ENCODE measurements at regions not wholly inside any gene's neighbourhood (a gene's known extent, or its start where the extent isn't known, plus 50 kb on each side); places are given as distances from the start of the nearest gene placed in this dataset.

- no peaks in the 10 kb centered on the region for H3K9me3 Mint-ChIP-seq
- no peaks in the 10 kb centered on the region for H3K27me3 Mint-ChIP-seq (ENCODE audit: low read depth)
- ChIA-PET POLR2A (no interaction called here), CTCF (no interaction called here)
- peaks cover 11% of the 10 kb centered on the region for H3K4me1 Mint-ChIP-seq
- DNase-seq (ENCODE audit: low spot score) (no peak), ATAC-seq (no peak)
- no peak overlapping the region for H3K27ac Mint-ChIP-seq
- no peak overlapping the region for H3K4me3 Mint-ChIP-seq
- TF ChIP-seq TCF7 (CRISPR knock-in tag; IDR thresholded peaks at IDR 0.05; ENCODE audit: low read depth): no peak
- TF ChIP-seq MYBL2 (CRISPR knock-in tag; IDR thresholded peaks at IDR 0.05): no peak
- TF ChIP-seq, protein P1, sequence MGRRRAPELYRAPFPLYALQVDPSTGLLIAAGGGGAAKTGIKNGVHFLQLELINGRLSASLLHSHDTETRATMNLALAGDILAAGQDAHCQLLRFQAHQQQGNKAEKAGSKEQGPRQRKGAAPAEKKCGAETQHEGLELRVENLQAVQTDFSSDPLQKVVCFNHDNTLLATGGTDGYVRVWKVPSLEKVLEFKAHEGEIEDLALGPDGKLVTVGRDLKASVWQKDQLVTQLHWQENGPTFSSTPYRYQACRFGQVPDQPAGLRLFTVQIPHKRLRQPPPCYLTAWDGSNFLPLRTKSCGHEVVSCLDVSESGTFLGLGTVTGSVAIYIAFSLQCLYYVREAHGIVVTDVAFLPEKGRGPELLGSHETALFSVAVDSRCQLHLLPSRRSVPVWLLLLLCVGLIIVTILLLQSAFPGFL (CRISPR knock-in tag; IDR thresholded peaks at IDR 0.05; ENCODE audit: borderline replicate concordance): no peak
- no peak for TF ChIP-seq GTF2I (CRISPR knock-in tag; conservative IDR thresholded peaks at IDR 0.05)
- TF ChIP-seq, protein P2, sequence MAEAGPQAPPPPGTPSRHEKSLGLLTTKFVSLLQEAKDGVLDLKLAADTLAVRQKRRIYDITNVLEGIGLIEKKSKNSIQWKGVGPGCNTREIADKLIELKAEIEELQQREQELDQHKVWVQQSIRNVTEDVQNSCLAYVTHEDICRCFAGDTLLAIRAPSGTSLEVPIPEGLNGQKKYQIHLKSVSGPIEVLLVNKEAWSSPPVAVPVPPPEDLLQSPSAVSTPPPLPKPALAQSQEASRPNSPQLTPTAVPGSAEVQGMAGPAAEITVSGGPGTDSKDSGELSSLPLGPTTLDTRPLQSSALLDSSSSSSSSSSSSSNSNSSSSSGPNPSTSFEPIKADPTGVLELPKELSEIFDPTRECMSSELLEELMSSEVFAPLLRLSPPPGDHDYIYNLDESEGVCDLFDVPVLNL (CRISPR knock-in tag; IDR thresholded peaks at IDR 0.05; ENCODE audit: borderline replicate concordance, low read depth): no peak
- TF ChIP-seq ZSCAN18 (CRISPR knock-in tag; IDR thresholded peaks at IDR 0.05): no peak
- TF ChIP-seq NR2C2 (CRISPR knock-in tag; IDR thresholded peaks at IDR 0.05): no peak
- no peak for TF ChIP-seq ZNF263 (CRISPR knock-in tag; IDR thresholded peaks at IDR 0.05; ENCODE audit: low read depth)
- TF ChIP-seq, protein P3, sequence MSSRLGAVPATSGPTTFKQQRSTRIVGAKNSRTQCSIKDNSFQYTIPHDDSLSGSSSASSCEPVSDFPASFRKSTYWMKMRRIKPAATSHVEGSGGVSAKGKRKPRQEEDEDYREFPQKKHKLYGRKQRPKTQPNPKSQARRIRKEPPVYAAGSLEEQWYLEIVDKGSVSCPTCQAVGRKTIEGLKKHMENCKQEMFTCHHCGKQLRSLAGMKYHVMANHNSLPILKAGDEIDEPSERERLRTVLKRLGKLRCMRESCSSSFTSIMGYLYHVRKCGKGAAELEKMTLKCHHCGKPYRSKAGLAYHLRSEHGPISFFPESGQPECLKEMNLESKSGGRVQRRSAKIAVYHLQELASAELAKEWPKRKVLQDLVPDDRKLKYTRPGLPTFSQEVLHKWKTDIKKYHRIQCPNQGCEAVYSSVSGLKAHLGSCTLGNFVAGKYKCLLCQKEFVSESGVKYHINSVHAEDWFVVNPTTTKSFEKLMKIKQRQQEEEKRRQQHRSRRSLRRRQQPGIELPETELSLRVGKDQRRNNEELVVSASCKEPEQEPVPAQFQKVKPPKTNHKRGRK (CRISPR knock-in tag; IDR thresholded peaks at IDR 0.05; ENCODE audit: borderline replicate concordance): no peak
- no peak for TF ChIP-seq ZNF232 (CRISPR knock-in tag; IDR thresholded peaks at IDR 0.05)
- TF ChIP-seq JUN (CRISPR knock-in tag; IDR thresholded peaks at IDR 0.05): no peak
- TF ChIP-seq OVOL2 (CRISPR knock-in tag; IDR thresholded peaks at IDR 0.05; ENCODE audit: borderline replicate concordance): no peak
- TF ChIP-seq, protein P4, sequence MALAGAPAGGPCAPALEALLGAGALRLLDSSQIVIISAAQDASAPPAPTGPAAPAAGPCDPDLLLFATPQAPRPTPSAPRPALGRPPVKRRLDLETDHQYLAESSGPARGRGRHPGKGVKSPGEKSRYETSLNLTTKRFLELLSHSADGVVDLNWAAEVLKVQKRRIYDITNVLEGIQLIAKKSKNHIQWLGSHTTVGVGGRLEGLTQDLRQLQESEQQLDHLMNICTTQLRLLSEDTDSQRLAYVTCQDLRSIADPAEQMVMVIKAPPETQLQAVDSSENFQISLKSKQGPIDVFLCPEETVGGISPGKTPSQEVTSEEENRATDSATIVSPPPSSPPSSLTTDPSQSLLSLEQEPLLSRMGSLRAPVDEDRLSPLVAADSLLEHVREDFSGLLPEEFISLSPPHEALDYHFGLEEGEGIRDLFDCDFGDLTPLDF (CRISPR knock-in tag; IDR thresholded peaks at IDR 0.05): no peak
- no peak for TF ChIP-seq CREB1 (CRISPR knock-in tag; IDR thresholded peaks at IDR 0.05)
- TF ChIP-seq CBFB (CRISPR knock-in tag; IDR thresholded peaks at IDR 0.05; ENCODE audit: low read depth): no peak
- TF ChIP-seq RORB (CRISPR knock-in tag; IDR thresholded peaks at IDR 0.05): no peak
- TF ChIP-seq ZMAT4 (CRISPR knock-in tag; IDR thresholded peaks at IDR 0.05): no peak
- no peak for TF ChIP-seq PRRX2 (CRISPR knock-in tag; IDR thresholded peaks at IDR 0.05)
- no peak for TF ChIP-seq ZNF423 (CRISPR knock-in tag; IDR thresholded peaks at IDR 0.05)
- no peak for TF ChIP-seq AFF4 (CRISPR knock-in tag; IDR thresholded peaks at IDR 0.05; ENCODE audit: borderline replicate concordance)
- H3K36me3 Mint-ChIP-seq: no peaks in the 10 kb centered on the region
Observed at GRCh38 chr6:126123226-126123625, 136.9 kb downstream of the TRMT11 start.

Data from WTC11 (cell line).